Neural cell (in vitro differentiated cells): ENCODE measurements at regions not wholly inside any gene's neighbourhood (a gene's known extent, or its start where the extent isn't known, plus 50 kb on each side); places are given as distances from the start of the nearest gene placed in this dataset.

Experiments used
- CTCF ChIP-seq: fragments of 450-650 bp; IDR thresholded peaks from 2 replicates; pipeline ENCODE4 v1.5.1; 2014; ENCODE audit warnings: antibody characterized with exemption, mild to moderate bottlenecking, moderate library complexity; ENCODE audit not compliant: poor library complexity, severe bottlenecking
- RAD21 ChIP-seq: fragments of 450-650 bp; conservative IDR thresholded peaks from 2 replicates; pipeline ENCODE4 v1.6.1; 2014; ENCODE audit warnings: antibody characterized with exemption, mild to moderate bottlenecking, moderate library complexity

- TF ChIP-seq CTCF (no peak), RAD21 (no peak)
These were observed 313.9 kb downstream of the TLE1 start for GRCh38 chr9:81375187-81376100.
